BLaER1 (cell line): ENCODE measurements at regions not wholly inside any gene's neighbourhood (a gene's known extent, or its start where the extent isn't known, plus 50 kb on each side); places are given as distances from the start of the nearest gene placed in this dataset.
A peak's percentile ranks its signal among the peaks of the same experiment; 100 is the strongest.
"Not testable (repeated sequence)": the region's sequence is repeated elsewhere in the genome, so short reads cannot be mapped to it uniquely, and the experiment has no call there.

ENCODE experiments used
- H3K27ac ChIP-seq: shearing (Covaris generic); formaldehyde crosslinking; 2 replicates; pipeline ENCODE4 v1.8.1; 2022
- H3K27me3 ChIP-seq: shearing (Covaris generic); formaldehyde crosslinking; 2 replicates; pipeline ENCODE4 v1.8.1; 2022
- H3K36me3 ChIP-seq: shearing (Covaris generic); formaldehyde crosslinking; 2 replicates; pipeline ENCODE4 v1.8.1; 2022
- H3K4me1 ChIP-seq: shearing (Covaris generic); formaldehyde crosslinking; 2 replicates; pipeline ENCODE4 v1.8.1; 2022
- H3K4me2 ChIP-seq: shearing (Covaris generic); formaldehyde crosslinking; 2 replicates; pipeline ENCODE4 v1.8.1; 2022
- H3K4me3 ChIP-seq: shearing (Covaris generic); formaldehyde crosslinking; 2 replicates; pipeline ENCODE4 v1.8.1; 2022
- H3K9ac ChIP-seq: shearing (Covaris generic); formaldehyde crosslinking; 2 replicates; pipeline ENCODE4 v1.8.1; 2022
- H3K9me3 ChIP-seq: shearing (Covaris generic); formaldehyde crosslinking; 2 replicates; pipeline ENCODE4 v1.8.1; 2022
- H4K20me1 ChIP-seq: shearing (Covaris generic); formaldehyde crosslinking; 2 replicates; pipeline ENCODE4 v1.8.1; 2022
- Cebpa-rat ChIP-seq: shearing (Covaris generic); IDR thresholded peaks from 2 replicates; pipeline ENCODE4 v1.8.1; 2022

- Histone ChIP-seq H3K4me3 (no peak overlapping the region), H3K27ac (no peak overlapping the region), H3K36me3 (no peaks in the 10 kb centered on the region), H3K27me3 (no peaks in the 10 kb centered on the region), H3K4me1 (no peaks in the 10 kb centered on the region), H4K20me1 (no peaks in the 10 kb centered on the region), H3K4me2 (no peak overlapping the region), H3K9me3 (peaks cover 26% of the 10 kb centered on the region), H3K9ac (no peak overlapping the region)
- TF ChIP-seq Cebpa-rat: no peak
Observed at GRCh38 chr2:62321380-62322289, 125.7 kb downstream of the B3GNT2 start.

GRCh38 chr2:62320657-62321357 is 124.9 kb downstream of the B3GNT2 start:
- Histone ChIP-seq H3K9ac (no peak overlapping the region), H3K4me3 (no peak overlapping the region), H3K27ac (no peak overlapping the region)

GRCh38 chr2:62320137-62320536 is 124.2 kb downstream of the B3GNT2 start:
- H4K20me1 ChIP-seq, H3K4me1 ChIP-seq, H3K9ac ChIP-seq, H3K4me2 ChIP-seq, H3K27ac ChIP-seq, H3K27me3 ChIP-seq, H3K4me3 ChIP-seq, H3K36me3 ChIP-seq: not testable (repeated sequence)
- peaks cover 11% of the 10 kb centered on the region for H3K9me3 ChIP-seq

More at GRCh38 chr2:62320657-62321357, 124.9 kb downstream of the B3GNT2 start:
- Histone ChIP-seq H3K36me3 (no peaks in the 10 kb centered on the region), H3K27me3 (no peaks in the 10 kb centered on the region), H4K20me1 (no peaks in the 10 kb centered on the region), H3K4me2 (no peak overlapping the region), H3K4me1 (no peaks in the 10 kb centered on the region), H3K9me3 (peaks cover 17% of the 10 kb centered on the region)
- no peak for TF ChIP-seq Cebpa-rat

- H3K36me3 ChIP-seq: no peaks in the 10 kb centered on the region
- no peaks in the 10 kb centered on the region for H4K20me1 ChIP-seq
- no peak overlapping the region for H3K4me2 ChIP-seq
- peaks cover 6% of the 10 kb centered on the region for H3K4me1 ChIP-seq
- 0 out of 2 replicates have a peak, but pooled peaks cover under 1% of the 10 kb centered on the region for H3K9me3 ChIP-seq
- TF ChIP-seq Cebpa-rat: no peak
- no peak overlapping the region for H3K4me3 ChIP-seq
- no peaks in the 10 kb centered on the region for H3K27me3 ChIP-seq
- H3K27ac ChIP-seq: no peak overlapping the region
- no peak overlapping the region for H3K9ac ChIP-seq
Observed at GRCh38 chr2:62319070-62319469, 123.2 kb downstream of the B3GNT2 start.

GRCh38 chr2:62315476-62315875 is 119.6 kb downstream of the B3GNT2 start:
- H3K27me3 ChIP-seq: no peaks in the 10 kb centered on the region
- no peak for TF ChIP-seq Cebpa-rat
- no peak overlapping the region for H3K9ac ChIP-seq
- H3K4me3 ChIP-seq: no peak overlapping the region
- no peaks in the 10 kb centered on the region for H3K36me3 ChIP-seq
- H3K27ac ChIP-seq: no peak overlapping the region
- no peaks in the 10 kb centered on the region for H4K20me1 ChIP-seq
- no peaks in the 10 kb centered on the region for H3K9me3 ChIP-seq
- H3K4me2 ChIP-seq: no peak overlapping the region
- peaks cover 19% of the 10 kb centered on the region for H3K4me1 ChIP-seq

- Histone ChIP-seq H3K36me3 (no peaks in the 10 kb centered on the region), H3K4me3 (no peak overlapping the region), H3K4me1 (peaks cover 31% of the 10 kb centered on the region), H4K20me1 (no peaks in the 10 kb centered on the region), H3K27me3 (no peaks in the 10 kb centered on the region), H3K9me3 (no peaks in the 10 kb centered on the region), H3K4me2 (peak overlapping the region; percentile 80), H3K9ac (no peak overlapping the region), H3K27ac (no peak overlapping the region)
- no peak for TF ChIP-seq Cebpa-rat
Observed at GRCh38 chr2:62314291-62314690, 118.4 kb downstream of the B3GNT2 start.

GRCh38 chr2:62313449-62314227 is 117.7 kb downstream of the B3GNT2 start:
- Histone ChIP-seq H3K9ac (no peak overlapping the region), H3K36me3 (no peaks in the 10 kb centered on the region), H3K27me3 (no peaks in the 10 kb centered on the region), H3K27ac (no peak overlapping the region), H3K9me3 (no peaks in the 10 kb centered on the region), H4K20me1 (no peaks in the 10 kb centered on the region), H3K4me1 (peaks cover 34% of the 10 kb centered on the region), H3K4me3 (no peak overlapping the region), H3K4me2 (peak overlapping the region; percentile 80)
- no peak for TF ChIP-seq Cebpa-rat

GRCh38 chr2:62309465-62310091 is 113.7 kb downstream of the B3GNT2 start:
- H3K9ac ChIP-seq: peak overlapping the region; percentile 30; the same call in 1 of the 2 replicates
- no peaks in the 10 kb centered on the region for H4K20me1 ChIP-seq
- peak overlapping the region; percentile 61 for H3K4me2 ChIP-seq
- H3K36me3 ChIP-seq: no peaks in the 10 kb centered on the region
- H3K4me1 ChIP-seq: peaks cover 68% of the 10 kb centered on the region
- no peak for TF ChIP-seq Cebpa-rat
- no peak overlapping the region for H3K4me3 ChIP-seq
- no peaks in the 10 kb centered on the region for H3K9me3 ChIP-seq
- H3K27me3 ChIP-seq: no peaks in the 10 kb centered on the region
- H3K27ac ChIP-seq: peak overlapping the region; percentile 31; the same call in 1 of the 2 replicates

- H3K9me3 ChIP-seq: no peaks in the 10 kb centered on the region
- no peak overlapping the region for H3K9ac ChIP-seq
- H3K4me1 ChIP-seq: peaks cover 68% of the 10 kb centered on the region
- H3K4me2 ChIP-seq: peak overlapping the region; percentile 61
- no peak overlapping the region for H3K4me3 ChIP-seq
- peak overlapping the region; percentile 31; the same call in 1 of the 2 replicates for H3K27ac ChIP-seq
- no peaks in the 10 kb centered on the region for H3K27me3 ChIP-seq
- TF ChIP-seq Cebpa-rat: no peak
- H4K20me1 ChIP-seq: no peaks in the 10 kb centered on the region
- no peaks in the 10 kb centered on the region for H3K36me3 ChIP-seq
Observed at GRCh38 chr2:62309081-62309464, 113.2 kb downstream of the B3GNT2 start.
